DMS114 treated with DMSO at 0.1 percent for 48 hours (cell line): ENCODE measurements at regions not wholly inside any gene's neighbourhood (a gene's known extent, or its start where the extent isn't known, plus 50 kb on each side); places are given as distances from the start of the nearest gene placed in this dataset.
"Not testable (repeated sequence)": the region's sequence is repeated elsewhere in the genome, so short reads cannot be mapped to it uniquely, and the experiment has no call there.

ENCODE experiments used
- DNase-seq: peaks from one replicate; lab custom pipeline; 2025; ENCODE audit not compliant: unreplicated experiment; lab: John Stamatoyannopoulos, UW

GRCh38 chr4:94148052-94148451, 59.6 kb upstream of the SMARCAD1 start:
- DNase-seq, result not testable (repeated sequence)

GRCh38 chr4:94152466-94152865, 55.2 kb upstream of the SMARCAD1 start:
- DNase-seq, result no peak

GRCh38 chr4:94155404-94155803, 52.3 kb upstream of the SMARCAD1 start:
- not testable (repeated sequence) for DNase-seq

- no peak for DNase-seq
Measured at GRCh38 chr4:94156826-94157225, 50.8 kb upstream of the SMARCAD1 start.
